ENCODE measurements at regions not wholly inside any gene's neighbourhood (a gene's known extent, or its start where the extent isn't known, plus 50 kb on each side); places are given as distances from the start of the nearest gene placed in this dataset.
A peak's percentile ranks its signal among the peaks of the same experiment; 100 is the strongest.
"Not testable (repeated sequence)": the region's sequence is repeated elsewhere in the genome, so short reads cannot be mapped to it uniquely, and the experiment has no call there.

- no peaks in the 10 kb centered on the region for H3K27me3 ChIP-seq (ENCODE audit: insufficient read depth, insufficient read length)
- H3K4me3 ChIP-seq (ENCODE audit: insufficient read length, low read depth) = peak overlapping the region; percentile 22
- TF ChIP-seq YY1 (IDR thresholded peaks at IDR 0.05; ENCODE audit: insufficient read depth, insufficient read length) (no peak), SUZ12 (IDR thresholded peaks at IDR 0.05; ENCODE audit: extremely low read depth, insufficient read depth, insufficient read length) (no peak), ZNF274 (IDR thresholded peaks at IDR 0.05; ENCODE audit: low read depth, low read length) (no peak)
- peak; percentile 87 for DNase-seq (ENCODE audit: low read depth, low spot score)
- no peaks in the 10 kb centered on the region for H3K36me3 ChIP-seq (ENCODE audit: insufficient read depth, insufficient read length, low read length)
- H3K4me1 ChIP-seq (ENCODE audit: insufficient read depth, insufficient read length) = peaks cover 14% of the 10 kb centered on the region
- peak overlapping the region; percentile 57 for H3K9ac ChIP-seq (ENCODE audit: insufficient read length, low read depth)
- H3K9me3 ChIP-seq (ENCODE audit: insufficient read depth, low read length) = peaks cover 12% of the 10 kb centered on the region; the same call in 1 of the 2 replicates
Measured at GRCh38 chr1:38727684-38728584, 131.6 kb downstream of the RRAGC start.

GRCh38 chr1:38725321-38725961 lies 134.1 kb downstream of the RRAGC start:
- Histone ChIP-seq H3K9me3 (ENCODE audit: insufficient read depth, low read length) (peaks cover 12% of the 10 kb centered on the region; the same call in 1 of the 2 replicates), H3K4me1 (ENCODE audit: insufficient read depth, insufficient read length) (peaks cover 14% of the 10 kb centered on the region)
- not testable (repeated sequence) for DNase-seq (ENCODE audit: low read depth, low spot score); H3K27me3 ChIP-seq (ENCODE audit: insufficient read depth, insufficient read length); H3K36me3 ChIP-seq (ENCODE audit: insufficient read depth, insufficient read length, low read length); H3K4me3 ChIP-seq (ENCODE audit: insufficient read length, low read depth); H3K9ac ChIP-seq (ENCODE audit: insufficient read length, low read depth)

- no peak for TF ChIP-seq SUZ12 (IDR thresholded peaks at IDR 0.05; ENCODE audit: extremely low read depth, insufficient read depth, insufficient read length)
- Histone ChIP-seq H3K36me3 (ENCODE audit: insufficient read depth, insufficient read length, low read length) (no peaks in the 10 kb centered on the region), H3K27me3 (ENCODE audit: insufficient read depth, insufficient read length) (no peaks in the 10 kb centered on the region), H3K4me3 (ENCODE audit: insufficient read length, low read depth) (no peak overlapping the region), H3K4me1 (ENCODE audit: insufficient read depth, insufficient read length) (peaks cover 10% of the 10 kb centered on the region), H3K9ac (ENCODE audit: insufficient read length, low read depth) (no peak overlapping the region), H3K9me3 (ENCODE audit: insufficient read depth, low read length) (peaks cover 12% of the 10 kb centered on the region; the same call in 1 of the 2 replicates)
- no peak for DNase-seq (ENCODE audit: low read depth, low spot score)
Measured at GRCh38 chr1:38724160-38725131, 135.1 kb downstream of the RRAGC start.

DNA sequence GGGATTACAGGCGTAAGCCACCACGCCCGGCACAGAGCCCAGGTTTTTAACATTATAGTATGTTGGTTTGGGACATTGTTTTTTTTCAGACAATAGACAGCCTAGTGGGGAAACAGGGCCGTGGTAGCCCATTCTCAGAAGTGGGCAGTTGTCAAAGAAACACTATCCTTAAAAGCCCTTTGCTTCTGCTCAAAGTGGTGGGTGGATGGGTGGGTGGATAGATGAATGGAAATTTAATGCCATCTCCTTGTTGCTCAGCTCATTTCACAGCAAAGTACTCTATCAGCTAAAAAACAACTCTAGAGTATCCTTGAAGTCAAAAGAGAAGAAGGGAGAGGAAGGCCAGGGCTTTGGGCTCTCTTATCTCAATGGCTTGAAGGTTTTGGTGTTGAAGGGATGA lies 137.8 kb downstream of the RRAGC start:
- no peak overlapping the region for H3K4me3 ChIP-seq (ENCODE audit: insufficient read length, low read depth)
- peaks cover 12% of the 10 kb centered on the region; the same call in 1 of the 2 replicates for H3K9me3 ChIP-seq (ENCODE audit: insufficient read depth, low read length)
- no peak for TF ChIP-seq YY1 (IDR thresholded peaks at IDR 0.05; ENCODE audit: insufficient read depth, insufficient read length)
- no peak for TF ChIP-seq SUZ12 (IDR thresholded peaks at IDR 0.05; ENCODE audit: extremely low read depth, insufficient read depth, insufficient read length)
- no peak for TF ChIP-seq ZNF274 (IDR thresholded peaks at IDR 0.05; ENCODE audit: low read depth, low read length)
- no peaks in the 10 kb centered on the region for H3K27me3 ChIP-seq (ENCODE audit: insufficient read depth, insufficient read length)
- DNase-seq (ENCODE audit: low read depth, low spot score) = no peak
- H3K36me3 ChIP-seq (ENCODE audit: insufficient read depth, insufficient read length, low read length) = no peaks in the 10 kb centered on the region
- no peak overlapping the region for H3K9ac ChIP-seq (ENCODE audit: insufficient read length, low read depth)
- peaks cover 2% of the 10 kb centered on the region for H3K4me1 ChIP-seq (ENCODE audit: insufficient read depth, insufficient read length)

- Histone ChIP-seq H3K9ac (ENCODE audit: insufficient read length, low read depth) (no peak overlapping the region), H3K36me3 (ENCODE audit: insufficient read depth, insufficient read length, low read length) (no peaks in the 10 kb centered on the region), H3K9me3 (ENCODE audit: insufficient read depth, low read length) (no peaks in the 10 kb centered on the region), H3K27me3 (ENCODE audit: insufficient read depth, insufficient read length) (no peaks in the 10 kb centered on the region), H3K4me1 (ENCODE audit: insufficient read depth, insufficient read length) (no peaks in the 10 kb centered on the region), H3K4me3 (ENCODE audit: insufficient read length, low read depth) (no peak overlapping the region)
- no peak for DNase-seq (ENCODE audit: low read depth, low spot score)
- TF ChIP-seq SUZ12 (IDR thresholded peaks at IDR 0.05; ENCODE audit: extremely low read depth, insufficient read depth, insufficient read length) (no peak), YY1 (IDR thresholded peaks at IDR 0.05; ENCODE audit: insufficient read depth, insufficient read length) (no peak), ZNF274 (IDR thresholded peaks at IDR 0.05; ENCODE audit: low read depth, low read length) (no peak)
Measured at GRCh38 chr1:38719880-38720279, 139.7 kb downstream of the RRAGC start.

GRCh38 chr1:38718031-38718430 lies 141.5 kb downstream of the RRAGC start:
- H3K4me1 ChIP-seq (ENCODE audit: insufficient read depth, insufficient read length) = no peaks in the 10 kb centered on the region
- no peaks in the 10 kb centered on the region for H3K36me3 ChIP-seq (ENCODE audit: insufficient read depth, insufficient read length, low read length)
- no peaks in the 10 kb centered on the region for H3K27me3 ChIP-seq (ENCODE audit: insufficient read depth, insufficient read length)
- no peak for DNase-seq (ENCODE audit: low read depth, low spot score)
- no peaks in the 10 kb centered on the region for H3K9me3 ChIP-seq (ENCODE audit: insufficient read depth, low read length)
- TF ChIP-seq SUZ12 (IDR thresholded peaks at IDR 0.05; ENCODE audit: extremely low read depth, insufficient read depth, insufficient read length) = no peak
- TF ChIP-seq YY1 (IDR thresholded peaks at IDR 0.05; ENCODE audit: insufficient read depth, insufficient read length) = no peak
- no peak for TF ChIP-seq ZNF274 (IDR thresholded peaks at IDR 0.05; ENCODE audit: low read depth, low read length)
- H3K9ac ChIP-seq (ENCODE audit: insufficient read length, low read depth) = no peak overlapping the region
- H3K4me3 ChIP-seq (ENCODE audit: insufficient read length, low read depth) = no peak overlapping the region
